ACC112 (cell line): ENCODE measurements at regions not wholly inside any gene's neighbourhood (a gene's known extent, or its start where the extent isn't known, plus 50 kb on each side); places are given as distances from the start of the nearest gene placed in this dataset.

Experiments used
- H2AFZ ChIP-seq: fragments of 200-600 bp; sonication (generic); one replicate; pipeline ENCODE4 v1.6.0; 2017; ENCODE audit warnings: antibody characterized with exemption, low read length; ENCODE audit not compliant: unreplicated experiment
- H3K27ac ChIP-seq: fragments of 200-600 bp; sonication (generic); 2 replicates; pipeline ENCODE4 v1.5.1; 2014; ENCODE audit warnings: low read depth, mild to moderate bottlenecking, antibody characterized with exemption, low read length, moderate library complexity
- H3K27me3 ChIP-seq: fragments of 200-600 bp; sonication (generic); 2 replicates; pipeline ENCODE4 v1.6.1; 2014; ENCODE audit warnings: mild to moderate bottlenecking, antibody characterized with exemption, low read length, moderate library complexity, mixed read lengths; ENCODE audit not compliant: insufficient read depth
- H3K36me3 ChIP-seq: fragments of 200-600 bp; sonication (generic); 2 replicates; pipeline ENCODE4 v1.6.1; 2016; ENCODE audit warnings: mild to moderate bottlenecking, antibody characterized with exemption, low read length, moderate library complexity, mixed read lengths; ENCODE audit not compliant: insufficient read depth
- H3K4me1 ChIP-seq: fragments of 200-600 bp; sonication (generic); one replicate; pipeline ENCODE4 v1.6.1; 2016; ENCODE audit warnings: low read length, mixed read lengths; ENCODE audit not compliant: insufficient read depth, unreplicated experiment, control insufficient read depth
- H3K4me3 ChIP-seq: fragments of 200-600 bp; sonication (generic); 2 replicates; pipeline ENCODE4 v1.5.1; 2014; ENCODE audit warnings: mild to moderate bottlenecking, low read depth, low read length
- H3K79me2 ChIP-seq: fragments of 200-600 bp; sonication (generic); one replicate; pipeline ENCODE4 v1.6.0; 2016; ENCODE audit warnings: low read length; ENCODE audit not compliant: control insufficient read depth, unreplicated experiment, insufficient read depth

GRCh38 chr10:117783698-117784395 lies 241.3 kb downstream of the EMX2 start:
- H3K36me3 ChIP-seq = no peaks in the 10 kb centered on the region
- H3K27me3 ChIP-seq = no peaks in the 10 kb centered on the region
- no peak overlapping the region for H3K27ac ChIP-seq
- H3K4me3 ChIP-seq = no peak overlapping the region
- no peak overlapping the region for H2AFZ ChIP-seq
- no peaks in the 10 kb centered on the region for H3K79me2 ChIP-seq
- no peaks in the 10 kb centered on the region for H3K4me1 ChIP-seq

GRCh38 chr10:117784776-117785175 lies 242.2 kb downstream of the EMX2 start:
- Histone ChIP-seq H2AFZ (no peak overlapping the region), H3K79me2 (no peaks in the 10 kb centered on the region), H3K4me1 (no peaks in the 10 kb centered on the region), H3K4me3 (no peak overlapping the region), H3K36me3 (no peaks in the 10 kb centered on the region), H3K27ac (no peak overlapping the region), H3K27me3 (no peaks in the 10 kb centered on the region)

DNA sequence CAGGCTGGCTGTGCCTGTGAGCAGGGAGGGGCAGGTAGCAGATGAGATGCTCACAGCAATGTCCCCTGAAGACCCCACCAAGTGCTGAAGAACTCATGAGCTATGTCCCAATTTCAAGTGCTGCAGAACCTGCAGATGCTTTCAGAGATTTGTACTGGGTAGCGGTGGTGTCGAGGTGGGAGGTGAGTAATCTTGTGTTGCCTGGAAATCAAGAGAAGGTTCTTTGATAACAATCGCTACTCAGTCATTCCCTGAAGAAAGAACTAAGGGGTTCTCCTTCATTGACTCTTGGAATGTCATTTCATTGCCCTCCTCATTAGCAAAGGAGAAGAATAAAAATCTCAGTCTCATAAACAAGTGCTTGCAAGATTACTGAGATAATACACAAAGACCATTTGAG lies 246.4 kb downstream of the EMX2 start:
- Histone ChIP-seq H3K36me3 (no peaks in the 10 kb centered on the region), H3K4me1 (no peaks in the 10 kb centered on the region), H3K27ac (no peak overlapping the region), H3K4me3 (no peak overlapping the region), H3K79me2 (no peaks in the 10 kb centered on the region), H2AFZ (no peak overlapping the region), H3K27me3 (0 out of 2 replicates have a peak, but pooled peaks cover 5% of the 10 kb centered on the region)

DNA sequence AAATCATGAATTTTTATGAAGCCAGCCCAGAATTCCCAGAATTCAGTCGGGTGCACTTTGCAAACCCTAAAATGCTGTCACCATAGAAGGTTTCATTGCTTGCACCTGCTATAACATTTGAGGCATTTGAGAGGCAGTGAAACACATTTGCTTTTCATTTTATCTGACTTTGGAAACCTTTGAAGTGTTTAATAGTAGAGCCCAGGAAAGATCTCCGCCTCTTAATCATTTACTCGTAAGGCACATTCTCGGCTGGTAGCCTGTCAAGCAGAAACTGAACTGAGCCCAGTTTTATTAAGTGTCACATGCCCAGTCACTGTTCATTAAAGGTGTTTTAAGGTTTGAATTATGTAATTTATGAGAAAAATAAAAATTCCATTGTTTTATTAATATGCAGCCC lies 247.6 kb downstream of the EMX2 start:
- H3K4me3 ChIP-seq = no peak overlapping the region
- no peaks in the 10 kb centered on the region for H3K79me2 ChIP-seq
- H3K27ac ChIP-seq = no peak overlapping the region
- 0 out of 2 replicates have a peak, but pooled peaks cover 5% of the 10 kb centered on the region for H3K27me3 ChIP-seq
- no peaks in the 10 kb centered on the region for H3K4me1 ChIP-seq
- no peaks in the 10 kb centered on the region for H3K36me3 ChIP-seq
- no peak overlapping the region for H2AFZ ChIP-seq

- no peaks in the 10 kb centered on the region for H3K36me3 ChIP-seq
- H3K4me3 ChIP-seq = no peak overlapping the region
- H3K27me3 ChIP-seq = 0 out of 2 replicates have a peak, but pooled peaks cover 5% of the 10 kb centered on the region
- H3K79me2 ChIP-seq = no peaks in the 10 kb centered on the region
- no peaks in the 10 kb centered on the region for H3K4me1 ChIP-seq
- no peak overlapping the region for H2AFZ ChIP-seq
- no peak overlapping the region for H3K27ac ChIP-seq
Observed at GRCh38 chr10:117790621-117791020, 248.1 kb downstream of the EMX2 start.

DNA sequence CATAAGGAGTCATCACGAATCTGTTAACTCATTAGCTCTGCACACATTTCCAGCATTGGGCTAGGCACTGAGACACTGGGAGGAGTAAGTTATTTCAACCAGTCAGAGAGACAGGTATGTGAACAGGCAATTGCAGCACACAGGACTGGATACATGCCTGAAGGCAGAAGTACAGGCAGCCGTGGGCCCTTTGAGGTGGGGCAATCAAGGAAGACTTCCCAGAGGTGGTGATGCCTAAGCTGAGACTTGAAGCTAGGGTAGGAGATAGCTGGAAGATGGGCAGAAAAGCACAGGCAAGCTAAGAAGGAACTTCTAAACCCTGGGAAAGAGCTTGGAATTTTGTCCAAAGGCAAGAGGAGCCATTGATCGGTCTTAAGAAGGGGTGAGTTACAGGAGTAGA lies 249.7 kb downstream of the EMX2 start:
- H3K4me1 ChIP-seq = no peaks in the 10 kb centered on the region
- no peaks in the 10 kb centered on the region for H3K36me3 ChIP-seq
- H3K27me3 ChIP-seq = 0 out of 2 replicates have a peak, but pooled peaks cover 5% of the 10 kb centered on the region
- H3K79me2 ChIP-seq = no peaks in the 10 kb centered on the region
- no peak overlapping the region for H2AFZ ChIP-seq
- no peak overlapping the region for H3K4me3 ChIP-seq
- H3K27ac ChIP-seq = no peak overlapping the region

- no peaks in the 10 kb centered on the region for H3K4me1 ChIP-seq
- H3K27me3 ChIP-seq = no peaks in the 10 kb centered on the region
- no peaks in the 10 kb centered on the region for H3K36me3 ChIP-seq
- no peak overlapping the region for H3K4me3 ChIP-seq
- no peak overlapping the region for H2AFZ ChIP-seq
- no peaks in the 10 kb centered on the region for H3K79me2 ChIP-seq
- H3K27ac ChIP-seq = no peak overlapping the region
Observed at GRCh38 chr10:117796130-117796745, 250.5 kb downstream of the RAB11FIP2 start.

GRCh38 chr10:117797296-117797695 lies 249.4 kb downstream of the RAB11FIP2 start:
- no peak overlapping the region for H3K27ac ChIP-seq
- no peaks in the 10 kb centered on the region for H3K27me3 ChIP-seq
- H3K4me1 ChIP-seq = no peaks in the 10 kb centered on the region
- no peak overlapping the region for H2AFZ ChIP-seq
- no peak overlapping the region for H3K4me3 ChIP-seq
- no peaks in the 10 kb centered on the region for H3K79me2 ChIP-seq
- H3K36me3 ChIP-seq = no peaks in the 10 kb centered on the region

GRCh38 chr10:117801691-117802090 lies 245.1 kb downstream of the RAB11FIP2 start:
- Histone ChIP-seq H3K4me1 (no peaks in the 10 kb centered on the region), H3K36me3 (no peaks in the 10 kb centered on the region), H3K27me3 (no peaks in the 10 kb centered on the region), H3K27ac (no peak overlapping the region), H3K4me3 (no peak overlapping the region), H3K79me2 (no peaks in the 10 kb centered on the region), H2AFZ (no peak overlapping the region)

- Histone ChIP-seq H3K27ac (no peak overlapping the region), H2AFZ (no peak overlapping the region), H3K36me3 (no peaks in the 10 kb centered on the region), H3K4me3 (no peak overlapping the region), H3K79me2 (no peaks in the 10 kb centered on the region), H3K4me1 (no peaks in the 10 kb centered on the region), H3K27me3 (no peaks in the 10 kb centered on the region)
Observed at GRCh38 chr10:117804470-117805011, 242.2 kb downstream of the RAB11FIP2 start.

GRCh38 chr10:117805139-117805538 lies 241.6 kb downstream of the RAB11FIP2 start:
- H3K36me3 ChIP-seq = no peaks in the 10 kb centered on the region
- no peak overlapping the region for H2AFZ ChIP-seq
- no peaks in the 10 kb centered on the region for H3K4me1 ChIP-seq
- no peak overlapping the region for H3K27ac ChIP-seq
- H3K4me3 ChIP-seq = no peak overlapping the region
- H3K27me3 ChIP-seq = no peaks in the 10 kb centered on the region
- H3K79me2 ChIP-seq = no peaks in the 10 kb centered on the region
